Suppressor macrophage treated with lipopolysaccharide for 4 hours (primary cell): ENCODE measurements at regions not wholly inside any gene's neighbourhood (a gene's known extent, or its start where the extent isn't known, plus 50 kb on each side); places are given as distances from the start of the nearest gene placed in this dataset.

Experiments used
- DNase-seq: peaks from one replicate; pipeline ENCODE4 v3.0.0-alpha.2; 2020

DNA sequence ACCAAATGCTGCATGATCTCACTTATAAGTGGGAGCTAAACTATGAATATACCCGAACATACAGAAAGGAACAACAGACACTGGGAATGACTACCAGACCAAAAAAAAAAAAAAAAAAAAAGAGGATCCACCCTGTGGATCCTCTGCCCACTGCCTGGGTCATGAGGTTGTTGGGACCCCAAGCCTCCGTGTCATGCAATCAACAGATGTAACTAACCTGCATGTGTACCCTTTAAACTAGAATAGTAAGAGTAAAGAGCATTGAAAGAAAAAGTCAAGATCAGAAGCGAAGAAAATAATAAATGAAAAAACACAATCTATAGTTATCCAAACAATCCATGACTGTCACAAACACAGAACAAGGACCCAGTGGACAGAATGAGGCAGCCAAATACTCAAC lies 109.5 kb upstream of the TOP3B start:
- DNase-seq = no peak

DNA sequence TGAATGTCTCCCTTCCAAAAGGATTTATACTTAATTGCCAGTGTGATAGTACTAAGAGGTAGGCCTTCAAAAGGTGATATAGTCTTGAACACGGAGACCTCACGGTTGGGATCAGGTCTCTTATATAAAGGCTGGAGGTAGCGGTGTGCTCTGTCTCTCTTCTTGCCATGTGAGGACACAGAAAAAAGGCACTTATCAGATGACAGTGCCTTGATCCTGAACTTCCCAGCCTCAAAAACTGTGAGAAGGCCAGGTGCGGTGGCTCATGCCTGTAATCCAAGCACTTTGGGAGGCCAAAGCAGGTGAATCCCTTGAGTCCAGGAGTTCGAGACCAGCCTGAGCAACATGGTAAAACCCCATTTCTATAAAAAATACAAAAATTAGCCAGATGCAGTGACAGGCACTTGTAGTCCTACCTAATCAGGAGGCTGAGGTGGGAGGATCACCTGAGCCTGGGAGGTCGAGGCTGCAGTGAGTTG lies 108.9 kb upstream of the TOP3B start:
- DNase-seq = no peak

DNA sequence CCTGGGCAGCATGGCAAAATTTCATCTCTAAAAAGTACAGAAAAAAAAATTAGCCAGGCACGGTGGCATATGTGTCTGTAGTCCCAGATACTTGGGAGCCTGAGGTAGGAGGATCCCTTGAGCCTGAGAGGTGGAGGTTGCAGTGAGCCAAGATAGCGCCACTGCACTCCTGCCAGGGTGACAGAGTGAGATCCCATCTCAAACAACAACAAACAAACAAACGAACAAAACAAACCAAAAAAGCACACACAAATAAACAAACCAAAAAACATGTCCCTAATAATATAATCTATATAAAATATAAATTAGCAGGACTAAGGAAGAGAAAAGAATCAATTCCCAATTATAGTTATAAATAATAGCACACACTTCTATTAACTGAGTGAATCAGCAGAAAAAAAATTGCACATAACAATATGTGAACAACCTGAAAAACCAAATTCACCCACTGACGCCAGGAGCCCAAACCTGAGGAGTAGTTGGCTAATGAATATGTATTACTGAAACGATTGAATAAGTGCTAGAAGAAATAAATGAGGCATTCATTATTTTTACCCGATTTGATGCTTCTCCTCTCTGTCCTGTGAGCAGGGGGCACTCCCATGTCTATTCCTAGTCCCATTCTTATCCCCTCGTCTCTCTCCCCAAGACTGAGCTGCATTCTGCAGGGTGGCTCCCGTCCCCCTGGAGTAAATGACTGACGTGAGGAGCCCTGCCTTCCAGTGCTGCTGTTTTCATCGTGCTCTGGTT lies 108.2 kb upstream of the TOP3B start:
- DNase-seq = no peak

DNA sequence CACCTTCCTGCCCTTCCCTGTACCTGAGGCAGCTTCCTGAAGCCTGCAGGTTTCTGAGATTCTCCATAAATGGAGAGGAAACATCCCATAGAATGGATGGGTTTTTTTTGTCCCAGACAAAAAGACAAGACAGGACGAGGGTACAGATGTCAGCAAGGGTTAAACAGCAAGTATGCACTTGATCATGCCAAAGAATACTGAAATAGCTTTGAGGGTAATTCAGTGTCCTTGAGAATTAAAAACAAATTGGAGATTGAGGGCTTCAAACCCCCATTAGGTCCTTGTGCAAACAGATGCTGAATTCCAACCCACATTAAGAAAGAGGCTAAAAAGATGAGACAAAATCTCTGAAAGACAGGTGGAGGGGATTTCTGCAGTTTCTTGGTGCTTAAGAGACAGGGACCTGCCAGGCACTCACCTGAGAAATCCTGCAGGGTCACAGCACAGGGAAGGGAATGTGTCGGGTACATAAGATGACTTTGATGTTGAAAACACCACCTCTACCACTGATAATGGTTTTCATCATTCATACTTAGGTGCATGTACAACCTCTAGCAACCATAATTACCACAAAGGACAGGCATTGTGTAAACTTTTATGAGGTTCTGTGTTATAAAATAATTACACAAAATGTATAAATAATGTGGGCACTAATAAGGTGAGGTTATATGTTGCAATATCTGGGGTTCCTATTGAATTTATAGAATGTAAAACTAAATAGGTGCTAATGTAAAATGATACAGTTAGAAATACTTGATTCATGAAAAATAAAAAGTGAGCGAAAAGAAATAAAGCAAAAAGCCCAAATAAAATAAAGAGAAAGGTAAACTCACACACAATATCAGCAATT lies 107.1 kb upstream of the TOP3B start:
- DNase-seq = no peak

DNA sequence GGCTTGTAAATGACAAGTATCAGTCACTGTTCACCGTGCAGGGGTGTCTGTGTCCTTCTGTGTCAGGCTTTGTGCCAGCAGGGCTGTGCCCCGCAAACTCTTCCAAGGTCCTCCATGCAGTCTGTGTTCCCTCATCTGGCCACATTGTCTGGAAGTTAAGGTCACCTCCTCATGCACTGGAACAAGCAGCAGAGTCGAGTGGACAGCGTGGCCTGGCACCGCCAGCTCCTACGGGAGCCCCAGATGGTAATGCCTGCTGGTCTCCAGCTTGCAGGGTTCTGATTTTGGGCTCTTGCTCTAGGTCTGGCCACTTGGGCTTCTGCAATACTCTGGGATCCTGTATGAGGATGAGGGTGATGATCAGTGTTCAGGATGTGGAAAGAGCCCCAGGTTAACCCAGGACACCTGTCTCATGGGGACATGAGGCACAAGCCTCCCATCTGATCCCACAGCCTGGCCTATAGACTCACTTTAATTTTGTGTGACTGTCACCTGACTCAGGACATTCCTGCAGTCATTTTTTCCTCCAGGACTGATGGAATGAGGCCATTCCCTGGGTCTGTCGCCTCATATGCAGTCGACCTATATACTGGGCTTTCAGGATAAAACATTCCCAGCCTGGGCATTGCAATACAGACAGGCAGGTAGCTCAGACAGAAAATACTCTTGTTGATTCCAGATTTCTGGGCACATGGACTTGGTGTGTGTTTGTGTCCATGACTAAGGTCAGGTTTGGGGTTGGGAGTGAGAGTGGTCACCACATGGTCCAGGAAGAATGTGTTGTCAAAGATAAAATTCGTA lies 106.3 kb upstream of the TOP3B start:
- DNase-seq = no peak

DNA sequence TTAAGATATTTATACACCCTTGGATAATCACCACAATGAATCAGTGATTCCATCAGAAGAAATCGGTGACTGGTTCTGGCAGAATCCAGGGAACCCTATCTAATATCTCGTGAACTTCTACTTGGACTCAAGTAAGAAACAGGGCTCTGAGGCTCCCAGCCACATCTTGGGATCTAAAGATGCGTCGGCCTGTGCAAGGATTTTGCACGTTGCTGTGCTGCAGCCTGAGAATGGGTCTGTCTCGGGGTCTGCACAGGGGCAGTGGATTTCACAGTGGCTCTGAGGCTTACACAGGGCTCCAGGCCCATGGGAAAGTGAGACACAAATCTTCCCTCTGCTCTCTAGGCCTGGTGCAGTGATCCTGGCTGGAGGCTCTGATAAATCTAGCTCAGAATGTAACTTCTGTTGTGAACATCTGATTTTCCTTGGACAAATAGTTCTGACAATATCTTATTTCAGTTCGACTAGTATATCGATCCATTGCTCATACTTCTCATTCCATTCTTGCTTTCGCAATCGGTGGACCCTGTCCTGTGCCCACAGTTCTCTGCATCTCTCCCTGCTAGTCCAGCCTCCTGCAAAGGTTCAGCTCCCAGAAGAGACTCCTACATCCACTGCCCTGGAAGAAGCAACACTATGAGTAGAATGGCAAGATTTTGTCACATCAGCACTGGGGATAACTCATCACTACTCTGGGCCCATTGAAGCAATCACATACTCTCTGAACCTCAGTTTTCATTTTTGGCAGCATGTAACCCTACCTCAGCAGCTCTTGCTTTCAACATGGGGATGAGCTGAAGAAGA lies 105.5 kb upstream of the TOP3B start:
- DNase-seq = no peak

DNA sequence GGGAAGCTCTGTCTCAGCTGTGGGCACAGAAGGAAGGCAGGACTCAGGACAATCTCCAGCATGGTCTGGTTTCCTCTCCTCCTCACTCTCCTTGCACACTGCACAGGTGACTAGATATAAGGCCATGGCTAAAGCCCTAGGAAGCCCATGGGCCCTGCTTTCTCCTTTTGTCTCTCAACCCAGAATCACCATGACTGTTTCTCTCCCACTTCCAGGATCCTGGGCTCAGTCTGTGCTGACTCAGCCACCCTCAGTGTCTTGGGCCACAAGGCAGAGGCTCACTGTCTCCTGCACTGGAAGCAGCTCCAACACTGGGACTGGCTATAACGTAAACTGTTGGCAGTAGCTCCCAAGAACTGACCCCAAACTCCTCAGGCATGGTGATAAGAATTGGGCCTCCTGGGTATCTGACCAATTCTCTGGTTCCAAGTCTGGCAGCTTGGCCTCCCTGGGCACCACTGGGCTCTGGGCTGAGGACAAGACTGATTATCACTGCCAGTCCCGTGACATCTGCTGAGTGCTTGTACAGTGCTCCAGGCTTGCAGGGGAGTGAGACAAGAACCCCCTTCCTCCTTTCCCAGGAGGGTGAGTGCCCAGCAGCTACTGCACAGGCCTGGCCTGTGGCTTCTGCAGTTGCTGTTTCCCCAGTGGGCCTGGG lies 104.0 kb upstream of the TOP3B start:
- peak; percentile 67 for DNase-seq

DNA sequence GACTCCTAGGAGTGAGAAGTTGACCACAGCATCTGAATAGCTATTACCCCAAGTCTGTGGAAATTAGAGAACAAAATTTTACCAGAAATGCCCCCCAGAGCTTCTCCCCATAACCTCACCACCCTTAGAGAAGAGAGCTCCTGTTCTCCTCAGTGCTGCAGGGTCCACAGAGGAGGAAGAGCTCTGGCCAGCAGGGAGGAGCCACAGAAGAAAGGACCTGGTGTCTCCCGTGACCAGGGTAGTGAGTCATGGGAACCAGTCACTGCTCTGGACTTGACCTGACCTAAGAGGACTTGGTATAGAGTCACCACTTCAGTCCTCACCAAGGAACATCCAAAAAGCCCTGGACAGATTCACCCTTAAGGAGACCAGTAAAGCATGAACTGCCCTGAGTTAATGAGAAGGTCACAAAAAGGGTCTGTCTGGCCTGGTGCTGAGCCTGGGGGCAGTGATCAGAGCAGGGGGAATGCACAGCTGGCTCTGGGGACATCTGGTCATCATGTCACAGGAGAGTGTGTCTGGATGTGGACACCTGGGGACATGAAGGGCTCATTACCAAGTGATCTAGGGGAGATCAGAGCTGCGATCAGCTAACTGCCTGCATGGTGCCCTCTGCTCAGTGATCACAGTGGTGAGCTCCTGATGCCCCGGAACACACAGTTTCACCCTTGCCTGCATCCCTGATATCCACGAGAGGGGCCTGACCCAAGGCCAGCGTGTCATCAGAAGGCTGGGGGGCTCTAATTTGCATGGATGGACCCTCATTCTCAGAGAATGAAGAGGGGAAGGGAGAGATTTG lies 103.3 kb upstream of the TOP3B start:
- DNase-seq = peak; percentile 82

DNA sequence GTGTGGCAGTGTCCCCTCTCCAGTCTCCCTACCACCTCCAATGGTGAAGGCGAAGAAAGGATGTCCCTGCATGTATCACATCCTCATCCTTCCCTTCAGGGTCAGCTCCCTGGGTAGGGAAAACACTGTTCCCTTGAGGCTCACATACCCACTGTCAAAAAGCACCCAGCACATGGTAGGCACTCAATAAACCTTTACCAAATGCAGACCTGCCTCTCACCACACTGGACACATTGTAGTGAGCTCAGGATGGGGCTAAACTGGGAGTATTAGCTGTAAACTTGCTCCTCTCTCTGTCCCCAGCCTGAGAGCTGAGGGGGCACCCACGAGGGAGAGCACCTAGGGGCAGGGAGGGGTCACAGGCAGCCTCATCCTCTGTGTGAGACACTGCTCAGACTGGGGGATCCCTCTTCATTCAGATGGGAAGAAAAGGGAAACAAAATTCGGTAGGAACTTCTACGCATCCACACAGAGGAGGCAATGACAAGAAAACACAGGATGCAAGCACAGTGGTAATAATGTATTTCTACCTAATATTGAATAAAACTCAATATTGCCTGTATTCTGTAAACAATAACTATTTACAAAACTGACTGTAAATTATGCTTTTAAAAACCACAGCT lies 101.6 kb upstream of the TOP3B start:
- no peak for DNase-seq

DNA sequence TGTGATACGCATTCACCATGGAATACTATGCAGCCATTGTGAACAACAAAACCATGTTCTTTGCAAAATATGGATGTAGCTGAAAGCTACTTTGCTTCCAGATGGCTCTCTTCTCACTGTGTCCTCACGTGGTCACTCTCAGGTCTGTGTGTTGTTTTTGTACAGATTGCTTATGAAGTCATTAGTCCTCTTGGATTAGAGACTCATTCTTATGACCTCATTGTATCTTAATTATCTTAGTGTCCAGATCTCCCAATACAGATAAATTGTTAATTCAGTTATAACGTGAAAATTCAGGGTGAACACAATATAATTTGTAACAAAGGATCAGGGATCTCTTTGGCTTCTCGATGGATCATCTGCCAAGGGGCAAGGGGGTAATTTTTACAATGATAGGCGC lies 100.4 kb upstream of the TOP3B start:
- DNase-seq = no peak

DNA sequence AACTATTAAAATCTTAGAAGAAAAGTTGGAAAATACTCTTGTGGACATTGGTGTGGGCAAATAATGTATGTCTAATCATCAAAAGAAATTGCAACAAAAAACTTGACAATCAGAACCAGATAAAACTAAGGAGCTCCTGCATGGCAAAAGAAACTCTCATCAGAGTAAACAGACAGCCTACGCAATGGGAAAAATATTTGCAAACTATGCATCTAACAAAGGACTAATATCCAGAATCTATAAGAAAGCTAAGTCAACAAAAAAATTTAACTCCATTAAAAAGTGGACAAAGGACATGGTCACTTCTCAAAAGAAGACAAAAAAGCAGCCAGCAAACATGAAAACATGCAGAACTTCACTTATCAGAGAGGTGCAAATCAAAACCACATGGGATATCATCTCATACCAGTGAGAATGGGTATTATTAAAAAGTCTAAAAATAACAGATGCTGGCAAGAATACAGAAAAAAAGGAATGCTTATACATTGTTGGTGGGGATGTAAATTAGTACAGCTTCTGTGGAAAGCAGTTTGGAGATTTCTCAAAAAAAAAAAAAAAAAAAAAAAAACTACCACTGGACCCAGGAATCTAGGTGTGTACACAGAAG lies 99.7 kb upstream of the TOP3B start:
- no peak for DNase-seq

DNA sequence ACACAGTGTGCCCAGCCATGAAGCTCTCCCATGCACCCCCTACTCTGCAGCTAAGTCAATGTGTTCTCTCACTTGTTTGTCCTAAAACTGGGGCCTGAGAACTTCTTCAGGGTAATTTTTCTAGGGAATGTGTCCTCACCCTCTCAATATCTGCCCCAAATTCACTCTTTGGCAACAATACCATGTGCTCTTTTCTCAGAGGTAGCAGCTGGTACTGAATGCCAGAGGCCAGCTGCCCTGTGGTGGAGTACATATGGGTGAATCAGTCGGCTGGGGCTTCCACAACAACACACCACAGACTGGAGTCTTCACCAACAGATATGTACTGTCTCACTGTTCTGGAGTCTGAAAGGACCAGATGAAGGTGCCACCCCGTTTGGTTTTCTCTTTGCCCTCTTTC lies 97.7 kb upstream of the TOP3B start:
- no peak for DNase-seq

DNA sequence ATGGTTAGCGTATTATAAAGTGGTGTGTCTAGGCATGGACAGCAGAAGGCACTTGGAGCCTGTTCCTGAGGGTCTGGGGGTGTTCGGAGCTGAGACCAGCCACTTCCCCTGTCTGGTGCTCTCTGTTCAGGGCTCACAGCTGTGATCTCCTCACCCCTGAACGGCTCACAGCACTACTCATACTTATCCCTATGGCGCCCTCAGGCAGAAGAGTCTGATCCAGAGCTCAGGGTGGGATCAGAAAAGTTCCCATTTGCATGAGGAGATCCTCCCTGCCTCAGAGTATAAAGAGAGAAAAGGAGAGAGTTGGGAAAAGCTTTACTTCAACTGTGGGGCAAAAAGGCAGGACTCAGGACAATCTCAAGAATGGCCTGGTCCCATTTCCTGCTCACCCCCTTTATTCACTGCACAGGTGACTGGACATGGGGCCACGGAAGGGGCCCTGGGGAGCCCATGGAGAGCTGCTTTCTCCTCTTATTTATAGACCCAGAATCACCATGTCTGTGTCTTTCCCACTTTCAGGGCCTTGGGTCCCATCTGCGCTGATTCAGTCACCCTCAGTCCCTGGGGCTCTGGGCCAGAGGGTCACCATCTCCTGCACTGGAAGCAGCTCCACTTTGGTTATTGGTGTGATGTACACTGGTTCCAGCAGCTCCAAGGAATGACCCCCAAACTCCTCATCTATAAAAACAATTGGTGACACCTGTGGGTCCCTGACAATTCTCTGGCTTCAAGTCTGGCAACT lies 97.0 kb upstream of the TOP3B start:
- no peak for DNase-seq

DNA sequence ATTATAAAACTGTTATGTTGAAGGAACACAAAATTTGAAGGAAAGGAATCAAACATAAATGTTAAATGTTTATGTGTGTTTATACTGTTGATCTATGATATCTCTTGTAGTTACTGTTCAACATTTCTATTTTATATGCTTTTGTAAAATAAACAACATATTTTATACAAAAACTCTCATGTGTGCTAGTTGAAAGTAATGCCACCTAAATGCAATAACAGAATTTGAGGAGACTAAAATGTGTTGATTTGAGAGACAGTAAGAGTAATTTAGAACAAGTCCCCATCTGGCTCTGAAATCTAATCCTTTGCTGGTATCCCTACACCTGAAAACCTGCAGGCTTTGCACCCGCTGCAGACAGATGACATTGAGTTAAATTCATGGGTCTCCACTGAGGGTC lies 95.7 kb upstream of the TOP3B start:
- no peak for DNase-seq

DNA sequence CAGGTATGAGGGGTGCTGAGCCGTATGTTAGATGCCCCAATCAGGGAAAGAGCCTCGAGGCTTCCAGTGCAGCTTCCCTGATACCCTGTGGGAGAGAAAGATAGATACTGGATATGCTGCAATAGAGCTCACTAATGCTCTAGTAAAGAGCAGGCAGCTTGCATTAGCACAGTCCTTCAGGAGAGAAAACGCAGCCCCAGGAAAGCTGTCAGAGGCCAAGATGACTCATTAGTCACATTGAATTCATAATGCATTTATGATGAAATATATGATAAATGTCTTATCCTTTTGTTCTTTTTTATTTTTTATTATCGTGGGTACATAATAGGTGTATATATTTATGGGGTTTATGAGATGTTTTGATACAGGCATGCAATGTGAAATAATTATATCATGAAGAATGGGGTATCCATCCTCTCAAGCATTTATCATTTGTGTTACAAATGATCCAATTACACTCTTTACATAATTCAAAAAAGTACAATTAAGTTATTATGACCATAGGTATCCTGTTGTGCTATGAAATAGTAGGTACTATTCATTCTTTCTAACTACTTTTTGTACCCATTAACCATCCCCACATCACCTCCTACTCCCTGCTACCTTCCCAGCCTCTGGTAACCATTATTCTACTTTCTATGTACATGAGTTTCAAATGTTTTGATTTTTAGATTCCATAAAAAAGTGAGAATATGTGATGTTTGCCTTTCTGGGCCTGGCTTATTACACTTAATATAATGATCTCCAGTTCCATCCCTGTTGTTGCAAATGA lies 94.5 kb upstream of the TOP3B start:
- DNase-seq = peak; percentile 72

DNA sequence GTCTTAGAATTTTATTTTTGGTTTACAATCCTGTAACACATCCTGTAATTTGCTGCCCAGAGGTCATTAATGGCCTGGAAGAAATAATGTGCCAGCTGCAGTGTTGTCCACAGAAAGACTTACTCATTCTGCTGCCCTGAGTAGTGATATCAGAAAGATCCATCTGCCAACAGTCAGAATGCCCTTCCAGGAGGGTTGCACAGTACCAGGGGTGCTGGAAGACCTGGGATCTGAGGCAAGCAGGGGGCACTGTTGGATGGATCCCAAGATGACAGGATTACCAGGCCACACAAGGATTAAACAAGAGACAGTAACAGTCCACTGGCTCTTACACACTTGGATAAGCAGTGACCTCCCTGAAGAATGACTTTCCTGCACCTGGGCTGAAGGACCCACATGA lies 93.8 kb upstream of the TOP3B start:
- no peak for DNase-seq

DNA sequence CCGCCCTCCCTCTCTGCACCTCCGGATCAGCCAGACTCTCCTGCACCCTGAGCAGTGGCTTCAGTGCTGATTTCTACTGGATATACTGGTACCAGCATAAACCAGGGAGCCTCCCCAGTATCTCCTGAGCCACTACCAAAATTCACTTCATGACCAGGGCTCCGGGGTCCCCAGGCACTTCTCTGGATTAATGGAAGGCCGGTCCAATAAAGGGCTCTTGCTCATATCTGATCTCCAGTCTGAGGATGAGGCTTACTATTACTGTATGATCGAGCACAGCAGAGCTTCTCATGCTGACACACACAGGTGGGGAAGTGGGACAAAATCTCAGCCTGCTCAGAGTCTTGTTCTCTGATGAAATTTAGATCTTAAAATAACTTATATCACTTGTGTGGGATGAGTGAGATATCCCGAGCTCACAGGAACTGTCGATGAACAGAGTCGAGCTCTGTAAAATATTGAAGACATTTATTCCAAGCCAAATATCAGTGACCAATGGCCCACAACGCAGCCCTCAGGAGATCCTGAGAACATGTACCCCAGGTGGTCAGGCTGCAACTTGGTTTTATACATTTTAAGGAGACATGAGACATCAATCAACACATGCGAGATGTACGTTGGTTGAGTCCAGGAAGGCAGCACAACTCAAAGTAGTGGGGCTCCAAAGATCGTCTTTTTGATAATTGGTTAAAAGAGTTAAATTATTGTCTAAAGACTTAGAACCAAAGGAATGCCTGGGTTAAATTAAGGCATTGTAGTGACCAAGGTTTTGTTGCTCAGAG lies 93.0 kb upstream of the TOP3B start:
- no peak for DNase-seq
